GM23338 (cell line): ENCODE measurements at regions not wholly inside any gene's neighbourhood (a gene's known extent, or its start where the extent isn't known, plus 50 kb on each side); places are given as distances from the start of the nearest gene placed in this dataset.

Experiments
- ATAC-seq: fragments of 200-7000 bp; cut with Tn5 transposase; 3 replicates; pipeline ENCODE4 v1.9.1; 2020
- DNase-seq: peaks from one replicate; pipeline ENCODE4 v3.0.0-alpha.2; 2015; ENCODE audit warnings: low spot score
- H2AFZ ChIP-seq: fragments of 200-600 bp; sonication (generic); 2 replicates; pipeline ENCODE4 v1.8.0; 2016; ENCODE audit warnings: antibody characterized with exemption, mild to moderate bottlenecking, moderate library complexity
- H3F3A ChIP-seq: fragments of 200-600 bp; sonication (generic); replicated peaks from 2 replicates; pipeline ENCODE4 v1.8.0; 2017; ENCODE audit warnings: antibody characterized with exemption, mixed run types, low read depth
- H3K27ac ChIP-seq: fragments of 200-600 bp; sonication (generic); 2 replicates; pipeline ENCODE4 v1.6.1; 2016; ENCODE audit warnings: low read depth
- H3K27me3 ChIP-seq: fragments of 200-600 bp; sonication (generic); 2 replicates; pipeline ENCODE4 v1.8.0; 2016; ENCODE audit warnings: mild to moderate bottlenecking, mixed run types, moderate library complexity; ENCODE audit not compliant: insufficient read depth
- H3K36me3 ChIP-seq: fragments of 200-600 bp; sonication (generic); 2 replicates; pipeline ENCODE4 v1.8.0; 2016; ENCODE audit warnings: mild to moderate bottlenecking; ENCODE audit not compliant: insufficient read depth
- H3K4me1 ChIP-seq: fragments of 200-600 bp; sonication (generic); 2 replicates; pipeline ENCODE4 v1.8.0; 2016; ENCODE audit warnings: mild to moderate bottlenecking, moderate library complexity; ENCODE audit not compliant: insufficient read depth
- H3K4me2 ChIP-seq: fragments of 200-600 bp; sonication (generic); 2 replicates; pipeline ENCODE4 v1.7.1; 2017; ENCODE audit warnings: mixed run types
- H3K4me3 ChIP-seq: fragments of 200-600 bp; sonication (generic); 2 replicates; pipeline ENCODE4 v1.6.1; 2016; ENCODE audit warnings: mixed run types
- H3K79me2 ChIP-seq: fragments of 200-600 bp; sonication (generic); replicated peaks from 2 replicates; pipeline ENCODE4 v1.8.0; 2017; ENCODE audit warnings: mild to moderate bottlenecking; ENCODE audit not compliant: insufficient read depth
- H3K9me2 ChIP-seq: fragments of 200-600 bp; sonication (generic); 2 replicates; pipeline ENCODE4 v1.8.0; 2017; ENCODE audit not compliant: insufficient read depth
- H4K20me1 ChIP-seq: fragments of 200-600 bp; sonication (generic); replicated peaks from 2 replicates; pipeline ENCODE4 v1.8.0; 2017; ENCODE audit warnings: mild to moderate bottlenecking; ENCODE audit not compliant: insufficient read depth
- H3K27ac Mint-ChIP-seq: 2 replicates; pipeline ENCODE4 v1.8.0; 2020; ENCODE audit warnings: inconsistent platforms, mild to moderate bottlenecking, moderate library complexity, mixed read lengths
- H3K27me3 Mint-ChIP-seq: 3 replicates; pipeline ENCODE4 v1.8.0; 2022; ENCODE audit warnings: low read depth, mild to moderate bottlenecking, moderate library complexity, mixed read lengths, inconsistent platforms; ENCODE audit not compliant: insufficient read depth, poor library complexity
- H3K36me3 Mint-ChIP-seq: 3 replicates; pipeline ENCODE4 v1.8.0; 2021; ENCODE audit warnings: low read depth, mild to moderate bottlenecking, inconsistent platforms, moderate library complexity, mixed read lengths
- H3K4me1 Mint-ChIP-seq: 3 replicates; pipeline ENCODE4 v1.8.0; 2020; ENCODE audit warnings: mild to moderate bottlenecking, inconsistent platforms, mixed read lengths
- H3K4me3 Mint-ChIP-seq: 3 replicates; pipeline ENCODE4 v1.8.0; 2021; ENCODE audit warnings: moderate library complexity, mild to moderate bottlenecking, inconsistent platforms, mixed read lengths
- H3K9me3 Mint-ChIP-seq: 3 replicates; pipeline ENCODE4 v1.8.0; 2020; ENCODE audit warnings: moderate library complexity, mild to moderate bottlenecking, inconsistent platforms, mixed read lengths
- CREB1 ChIP-seq: fragments of 250-450 bp; sonication (Bioruptor Pico); IDR thresholded peaks from 2 replicates; pipeline ENCODE4 v1.5.0; 2020; ENCODE audit warnings: low read depth, mild to moderate bottlenecking, moderate library complexity
- ETS1 ChIP-seq: IDR thresholded peaks from 2 replicates; pipeline ENCODE4 v1.6.1; 2016; ENCODE audit warnings: antibody characterized with exemption
- EZH2 ChIP-seq: fragments of 200-600 bp; sonication (generic); IDR thresholded peaks from one replicate; pipeline ENCODE4 v1.8.0; 2017; ENCODE audit warnings: antibody characterized with exemption, mild to moderate bottlenecking, low read depth; ENCODE audit not compliant: unreplicated experiment
- NANOG ChIP-seq: IDR thresholded peaks from 2 replicates; pipeline ENCODE4 v1.6.1; 2016; ENCODE audit warnings: antibody characterized with exemption, borderline replicate concordance
- REST ChIP-seq: IDR thresholded peaks from one replicate; pipeline ENCODE4 v1.6.1; 2018; ENCODE audit warnings: antibody characterized with exemption; ENCODE audit not compliant: unreplicated experiment
- STAT1 ChIP-seq: IDR thresholded peaks from one replicate; pipeline ENCODE4 v1.6.1; 2016; ENCODE audit warnings: antibody characterized with exemption; ENCODE audit not compliant: unreplicated experiment
- ZNF114 ChIP-seq: fragments of 250-450 bp; sonication (Bioruptor Pico); IDR thresholded peaks from 2 replicates; pipeline ENCODE4 v1.5.0; 2020; ENCODE audit warnings: mild to moderate bottlenecking, moderate library complexity
- ZNF331 ChIP-seq: fragments of 250-450 bp; sonication (Bioruptor Pico); IDR thresholded peaks from 2 replicates; pipeline ENCODE4 v1.5.0; 2020; ENCODE audit warnings: low read depth, mild to moderate bottlenecking, moderate library complexity
- ZNF462 ChIP-seq: fragments of 250-450 bp; sonication (Bioruptor Pico); IDR thresholded peaks from 2 replicates; pipeline ENCODE4 v1.5.0; 2020; ENCODE audit warnings: mild to moderate bottlenecking, moderate library complexity

- no peaks in the 10 kb centered on the region for H3K4me1 ChIP-seq
- no peak for DNase-seq
Observed at GRCh38 chr21:18917622-18918021, 514.0 kb upstream of the TMPRSS15 start.

More at GRCh38 chr21:18917622-18918021, 514.0 kb upstream of the TMPRSS15 start:
- H3K9me3 Mint-ChIP-seq: no peaks in the 10 kb centered on the region; the same call in 2 of the 3 replicates
- H3K27ac Mint-ChIP-seq: no peak overlapping the region
- TF ChIP-seq EZH2 (no peak), STAT1 (no peak), ZNF114 (no peak), ETS1 (no peak), ZNF462 (no peak), NANOG (no peak), CREB1 (no peak), REST (no peak), ZNF331 (CRISPR knock-in tag) (no peak)
- Histone ChIP-seq H3F3A (no peaks in the 10 kb centered on the region), H4K20me1 (no peaks in the 10 kb centered on the region), H3K9me2 (no peaks in the 10 kb centered on the region), H3K27me3 (no peaks in the 10 kb centered on the region), H3K79me2 (no peaks in the 10 kb centered on the region), H3K36me3 (no peaks in the 10 kb centered on the region), H3K4me2 (no peak overlapping the region), H2AFZ (peak overlapping the region; percentile 64; the same call in 1 of the 2 replicates), H3K27ac (no peak overlapping the region), H3K4me3 (no peak overlapping the region)
- no peak for ATAC-seq
- H3K4me1 Mint-ChIP-seq: peaks cover 4% of the 10 kb centered on the region; the same call in 1 of the 3 replicates
- H3K36me3 Mint-ChIP-seq: no peaks in the 10 kb centered on the region; the same call in 2 of the 3 replicates
- no peak overlapping the region for H3K4me3 Mint-ChIP-seq
- H3K27me3 Mint-ChIP-seq: peaks cover 5% of the 10 kb centered on the region
